ENCODE measurements at regions not wholly inside any gene's neighbourhood (a gene's known extent, or its start where the extent isn't known, plus 50 kb on each side); places are given as distances from the start of the nearest gene placed in this dataset.
"Not testable (repeated sequence)": the region's sequence is repeated elsewhere in the genome, so short reads cannot be mapped to it uniquely, and the experiment has no call there.

DNA sequence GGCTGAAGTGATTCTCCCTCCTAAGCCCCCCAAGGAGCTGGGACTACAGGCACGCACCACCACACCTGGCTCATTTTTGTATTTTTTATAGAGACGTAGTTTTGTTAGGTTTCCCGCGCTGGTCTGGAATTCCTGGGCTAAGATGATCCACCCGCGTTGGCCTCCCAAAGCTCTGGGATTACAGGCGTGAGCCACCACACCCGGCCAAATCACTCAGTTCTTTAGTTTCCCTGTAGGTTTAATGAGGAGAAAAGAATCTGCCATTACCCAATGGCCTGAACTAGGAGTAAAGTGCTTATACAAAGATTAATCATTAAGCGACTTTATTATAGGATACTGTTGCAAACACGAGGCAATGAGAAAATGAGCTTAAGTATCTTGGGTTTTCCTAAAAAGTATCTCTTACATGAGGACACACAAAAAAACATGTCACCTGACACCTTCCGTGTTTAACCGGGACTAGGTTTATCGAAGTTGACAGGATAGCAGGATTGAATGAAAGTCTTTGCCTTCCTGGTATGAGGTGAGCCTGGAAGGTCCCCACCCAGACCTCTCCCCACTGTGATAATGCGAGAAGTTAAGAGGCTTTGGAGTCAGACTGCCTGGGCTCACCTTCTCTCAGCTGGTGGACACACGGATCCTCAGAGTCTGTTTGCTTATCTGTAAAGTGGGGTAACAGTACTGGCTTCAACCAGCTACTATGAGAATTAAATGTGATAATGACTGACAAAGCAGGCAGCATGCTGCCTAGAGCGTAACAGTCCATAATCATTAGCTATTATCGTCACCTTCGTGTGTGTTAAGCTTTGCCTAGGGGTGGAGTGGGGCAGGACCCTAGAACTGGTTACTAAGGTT, 133.5 kb upstream of the KRAS start:
- DNase-seq (ENCODE audit: low spot score) = no peak

DNA sequence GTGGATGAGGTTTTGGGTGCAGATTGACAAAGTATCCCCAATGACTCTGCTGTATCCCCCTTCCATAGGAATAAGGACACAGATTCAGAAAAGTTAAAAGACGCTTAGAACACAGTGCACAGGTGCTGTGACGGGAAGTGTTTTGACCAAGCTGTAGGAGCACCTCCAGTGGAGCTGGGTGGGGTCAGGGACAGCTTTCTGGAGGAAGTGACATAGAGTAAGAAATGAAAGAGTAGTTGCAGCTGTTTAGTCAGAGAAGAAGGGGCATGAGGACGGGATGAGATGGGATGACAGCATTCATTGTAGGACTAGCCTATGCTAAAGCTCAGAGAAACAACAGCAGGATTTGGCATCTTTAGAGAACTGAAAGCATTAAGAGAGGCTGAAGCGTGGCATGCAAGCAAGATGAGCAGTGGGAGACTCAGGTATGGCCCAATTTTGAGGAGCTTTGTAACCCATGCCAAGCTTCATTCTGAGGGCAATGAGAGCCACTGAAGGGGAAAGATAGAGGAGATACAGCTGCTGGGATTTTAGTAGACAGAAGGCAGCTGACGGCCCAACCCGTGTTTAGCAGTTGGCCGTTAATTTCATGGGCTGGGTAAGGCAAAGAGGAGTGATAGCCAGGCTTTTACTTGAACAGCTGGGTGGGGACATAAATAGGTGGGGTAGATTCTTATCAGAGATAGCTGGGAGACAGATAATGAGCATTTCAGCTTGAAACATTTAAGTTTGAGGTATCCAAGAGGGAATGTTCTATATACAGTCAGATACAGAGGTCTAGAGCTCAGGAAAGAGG, 131.8 kb upstream of the KRAS start:
- no peak for DNase-seq (ENCODE audit: low spot score)

- no peak for DNase-seq (ENCODE audit: low spot score)
These were observed 126.9 kb upstream of the KRAS start for GRCh38 chr12:25377469-25378177.

DNA sequence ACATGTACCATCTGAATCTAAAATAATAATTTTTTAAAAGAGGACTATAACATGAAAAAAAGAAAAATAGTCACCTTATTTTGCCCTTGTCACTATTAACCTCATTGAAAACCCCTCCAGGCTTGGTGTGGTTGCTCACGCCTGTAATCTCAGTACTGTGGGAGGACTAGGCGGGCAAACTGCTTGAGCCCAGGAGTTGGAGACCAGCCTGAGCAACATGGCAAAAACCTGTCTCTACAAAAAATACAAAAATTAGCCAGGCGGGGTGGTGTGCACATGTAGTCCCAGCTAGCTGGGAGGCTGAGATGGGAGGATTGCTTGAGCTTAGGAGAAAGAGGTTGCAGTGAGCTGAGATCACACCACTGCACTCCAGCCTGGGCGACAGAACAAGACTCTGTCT, 126.3 kb upstream of the KRAS start:
- DNase-seq (ENCODE audit: low spot score) = no peak

DNA sequence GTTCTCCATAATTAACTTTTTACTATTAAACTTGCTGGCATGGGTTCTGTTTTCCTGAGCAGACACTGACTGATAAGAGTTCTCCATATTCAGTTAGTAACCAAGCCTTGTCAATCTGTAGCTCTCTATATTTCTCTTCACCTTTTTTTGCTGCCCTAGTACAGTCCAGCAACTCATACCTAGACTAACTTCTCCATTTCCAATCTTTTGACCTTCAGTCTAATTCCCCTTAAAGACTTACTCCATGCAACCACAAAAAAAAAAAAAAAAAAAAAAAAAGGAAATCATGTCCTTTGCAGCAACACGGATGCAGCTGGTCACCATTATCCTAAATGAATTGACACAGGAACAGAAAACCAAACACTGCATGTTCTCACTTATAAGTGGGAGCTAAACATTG, 125.7 kb upstream of the KRAS start:
- no peak for DNase-seq (ENCODE audit: low spot score)

GRCh38 chr12:25372969-25373817, 122.5 kb upstream of the KRAS start:
- no peak for DNase-seq (ENCODE audit: low spot score)

- no peak for DNase-seq (ENCODE audit: low spot score)
These were observed 121.3 kb upstream of the KRAS start for GRCh38 chr12:25372002-25372401.

DNA sequence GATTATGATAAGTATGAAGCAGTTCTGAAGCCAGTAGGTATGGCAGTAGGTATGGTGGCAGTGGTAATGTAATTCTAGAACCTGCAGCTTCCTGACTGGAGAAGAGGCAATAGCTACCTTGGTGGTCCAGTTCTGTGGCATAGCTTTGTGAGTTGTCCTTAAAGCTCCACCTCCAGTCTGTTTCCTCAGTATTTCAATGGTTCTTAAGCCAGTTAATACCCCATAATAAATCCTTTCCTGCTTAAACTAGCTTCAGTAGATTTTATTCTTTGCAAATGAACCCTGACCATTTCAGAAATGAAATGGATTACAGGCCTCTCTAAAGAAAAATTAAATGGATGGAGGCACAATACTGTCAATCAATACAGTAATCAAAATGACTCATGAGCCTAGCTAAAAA, 117.8 kb upstream of the KRAS start:
- DNase-seq (ENCODE audit: low spot score) = no peak

- DNase-seq (ENCODE audit: low spot score) = no peak
These were observed 115.4 kb upstream of the KRAS start for GRCh38 chr12:25366122-25366521.

GRCh38 chr12:25365340-25365730, 114.6 kb upstream of the KRAS start:
- DNase-seq (ENCODE audit: low spot score) = no peak

DNA sequence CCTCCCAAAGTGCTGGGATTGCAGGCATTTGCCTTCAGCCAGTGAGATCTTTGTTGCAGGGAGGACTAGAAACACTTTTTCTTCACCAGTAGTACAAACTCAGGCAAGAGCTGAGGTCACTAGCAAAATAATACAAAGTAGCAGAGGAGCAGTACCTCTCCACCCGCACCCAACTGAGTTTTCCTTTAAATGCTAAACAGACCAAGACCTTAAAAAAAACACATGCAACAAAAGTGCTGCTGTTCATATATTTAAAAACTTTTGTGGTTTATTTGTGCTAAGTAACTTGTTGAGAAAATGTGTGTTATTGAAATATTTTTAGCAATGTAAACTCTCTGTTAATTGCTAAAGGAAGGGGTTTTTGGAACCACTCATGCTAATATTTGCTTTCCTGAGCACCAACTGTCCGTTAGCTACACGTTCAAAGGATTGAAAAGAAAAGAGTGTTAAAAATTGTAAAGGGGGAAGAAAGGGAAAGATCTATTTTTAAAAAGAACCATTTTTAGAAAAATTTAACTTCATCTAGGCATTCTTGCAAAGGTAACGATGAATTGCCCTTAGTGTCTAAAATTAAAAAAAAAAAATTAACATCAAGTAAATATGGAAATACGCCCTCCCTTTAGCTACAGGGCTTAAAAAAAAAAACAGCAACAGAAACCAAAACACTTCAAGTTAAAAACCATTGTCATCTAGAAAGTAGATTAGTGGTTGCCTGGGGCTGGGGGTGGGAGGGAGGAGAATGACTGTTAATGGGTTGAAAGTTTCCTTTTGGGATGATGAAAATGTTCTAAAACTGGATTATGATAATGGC, 114.0 kb upstream of the KRAS start:
- no peak for DNase-seq (ENCODE audit: low spot score)

- DNase-seq (ENCODE audit: low spot score) = no peak
These were observed 111.9 kb upstream of the KRAS start for GRCh38 chr12:25362646-25363045.

GRCh38 chr12:25361511-25361910, 110.8 kb upstream of the KRAS start:
- DNase-seq (ENCODE audit: low spot score) = no peak

DNA sequence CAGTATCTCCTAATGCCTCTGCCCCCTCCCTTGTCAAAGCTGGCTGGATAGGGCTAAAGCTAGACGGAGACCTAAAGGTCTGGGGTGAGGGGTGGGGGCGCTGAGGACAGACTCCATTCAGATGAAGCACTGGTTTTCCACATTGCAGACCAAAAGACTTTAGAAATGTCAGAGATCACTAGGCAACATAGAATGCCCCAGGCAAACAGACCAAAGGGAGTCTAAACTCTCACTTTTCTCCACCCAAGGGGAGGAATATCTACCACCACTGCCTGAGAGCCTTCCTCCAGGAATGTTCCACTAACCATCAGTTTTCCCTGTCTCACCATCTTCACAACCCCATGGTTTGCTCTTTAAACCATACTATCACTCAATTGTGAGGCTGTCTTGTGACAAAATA, 106.9 kb upstream of the KRAS start:
- DNase-seq (ENCODE audit: low spot score) = no peak

DNA sequence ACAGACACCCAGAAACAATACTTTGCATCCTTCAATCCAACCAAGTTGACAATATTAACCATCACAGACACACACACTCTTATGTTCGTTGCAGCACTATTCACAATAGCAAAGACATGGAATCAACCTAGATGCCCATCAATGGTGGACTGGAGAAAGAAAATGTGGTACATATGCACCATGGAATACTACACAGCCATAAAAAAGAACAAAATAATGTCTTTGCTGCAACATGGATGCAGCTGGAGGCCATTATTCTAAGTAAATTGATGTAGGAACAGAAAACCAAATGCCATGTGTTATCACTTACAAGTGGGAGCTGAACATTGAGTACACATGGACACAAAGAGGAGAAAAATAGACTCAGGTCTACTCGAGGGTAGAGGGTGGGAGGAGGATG, 102.2 kb upstream of the KRAS start:
- not testable (repeated sequence) for DNase-seq (ENCODE audit: low spot score)

- no peak for DNase-seq (ENCODE audit: low spot score)
These were observed 101.6 kb upstream of the KRAS start for GRCh38 chr12:25352083-25352918.

- no peak for DNase-seq (ENCODE audit: low spot score)
These were observed 97.8 kb upstream of the KRAS start for GRCh38 chr12:25348593-25348895.

DNA sequence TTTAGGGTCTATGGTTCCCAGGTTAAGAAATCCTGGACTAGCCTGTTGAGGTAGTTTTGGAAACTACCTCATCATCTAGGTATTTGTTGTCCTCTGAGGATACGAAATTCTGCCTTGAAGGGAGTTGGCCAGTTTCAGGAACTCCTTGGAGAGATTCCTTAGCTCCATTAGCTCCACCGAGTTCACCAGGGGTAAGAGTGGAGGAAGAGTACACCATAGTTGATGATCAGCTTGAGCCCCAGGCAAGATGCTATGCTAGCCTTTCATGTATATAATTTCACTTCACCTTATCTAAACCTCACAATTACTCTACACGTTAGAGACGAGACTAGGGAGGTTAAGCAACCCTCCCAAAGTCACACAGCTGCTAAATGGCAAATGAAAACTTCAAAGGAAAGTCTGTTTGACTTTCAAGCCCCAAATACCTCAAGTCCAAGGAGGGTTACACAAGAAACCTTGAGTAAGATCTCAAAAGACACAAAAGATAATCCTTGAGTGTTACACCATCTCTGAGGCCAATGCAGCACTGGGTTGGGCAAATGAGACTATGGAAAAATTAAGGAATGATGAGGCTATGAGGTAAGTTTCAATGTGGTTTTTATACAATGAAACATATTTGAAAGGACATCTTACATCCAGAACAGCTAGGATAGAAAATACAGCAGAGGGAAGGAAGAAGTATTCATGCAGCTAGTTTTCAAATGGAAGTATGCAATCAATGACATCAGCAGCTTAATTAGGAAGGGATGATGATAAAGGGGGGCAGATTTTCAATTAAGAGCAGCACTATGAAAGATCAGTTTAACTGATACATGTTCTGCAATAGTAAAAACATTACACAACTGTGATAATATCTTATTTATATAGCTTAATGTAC, 97.2 kb upstream of the KRAS start:
- DNase-seq (ENCODE audit: low spot score) = no peak

DNA sequence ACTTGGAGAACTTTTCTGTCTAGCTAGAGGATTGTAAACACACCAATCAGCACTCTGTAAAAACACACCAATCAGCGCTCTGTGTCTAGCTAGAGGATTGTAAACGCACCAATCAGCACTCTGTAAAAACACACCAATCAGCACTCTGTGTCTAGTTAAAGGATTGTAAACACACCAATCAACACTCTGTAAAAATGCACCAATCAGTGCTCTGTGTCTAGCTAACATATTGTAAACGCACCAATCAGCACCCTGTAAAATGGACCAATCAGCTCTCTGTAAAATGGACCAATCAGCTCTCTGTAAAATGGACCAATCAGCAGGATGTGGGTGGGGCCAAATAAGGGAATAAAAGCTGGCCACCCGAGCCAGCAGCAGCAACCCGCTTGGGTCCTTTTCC, 91.1 kb upstream of the KRAS start:
- not testable (repeated sequence) for DNase-seq (ENCODE audit: low spot score)
